Ovary (tissue), 3 donors: ENCODE measurements at regions not wholly inside any gene's neighbourhood (a gene's known extent, or its start where the extent isn't known, plus 50 kb on each side); places are given as distances from the start of the nearest gene placed in this dataset.

Source experiments
- EP300 ChIP-seq: sonication (generic); formaldehyde crosslinking; IDR thresholded peaks from one replicate; pipeline ENCODE4 v1.6.1; 2017; ENCODE audit warnings: antibody characterized with exemption
- POLR2A ChIP-seq: fragments of 450-650 bp; IDR thresholded peaks from one replicate; pipeline ENCODE4 v1.6.1; 2017; ENCODE audit warnings: antibody characterized with exemption, mild to moderate bottlenecking, moderate library complexity
- TF ChIP-seq, protein P1 (sequence below), 3 donors: fragments of 450-650 bp in 2 of 3; fragments of 200-600 bp in 1 of 3; IDR thresholded peaks; one replicate each; pipeline versions ENCODE4 v1.5.1 to v1.8.0; 2016 to 2022; ENCODE audit warnings: antibody characterized with exemption in 3 of 3, mild to moderate bottlenecking in 1 of 3
- donor health status: DM: no; HTN: no; CAD: no.

DNA sequence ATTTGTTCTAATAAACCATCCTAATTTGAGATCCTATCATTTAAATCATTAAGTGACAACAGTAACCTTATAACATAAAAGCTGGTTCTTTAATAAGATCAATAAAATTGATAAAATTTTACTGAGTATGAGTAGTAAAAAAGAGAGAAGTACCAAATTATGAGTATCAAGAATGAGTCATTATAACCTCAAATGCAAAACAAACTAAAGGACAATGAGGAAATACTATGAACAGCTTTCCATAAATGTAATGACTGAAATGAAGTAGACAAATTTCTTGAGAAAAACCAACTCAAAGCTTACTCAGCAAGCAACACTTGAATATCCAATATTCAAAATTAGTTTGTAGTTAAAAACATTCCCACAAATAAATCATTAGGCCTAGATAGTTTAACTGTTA is 433.0 kb downstream of the ZEB2 start:
- TF ChIP-seq, protein P1, sequence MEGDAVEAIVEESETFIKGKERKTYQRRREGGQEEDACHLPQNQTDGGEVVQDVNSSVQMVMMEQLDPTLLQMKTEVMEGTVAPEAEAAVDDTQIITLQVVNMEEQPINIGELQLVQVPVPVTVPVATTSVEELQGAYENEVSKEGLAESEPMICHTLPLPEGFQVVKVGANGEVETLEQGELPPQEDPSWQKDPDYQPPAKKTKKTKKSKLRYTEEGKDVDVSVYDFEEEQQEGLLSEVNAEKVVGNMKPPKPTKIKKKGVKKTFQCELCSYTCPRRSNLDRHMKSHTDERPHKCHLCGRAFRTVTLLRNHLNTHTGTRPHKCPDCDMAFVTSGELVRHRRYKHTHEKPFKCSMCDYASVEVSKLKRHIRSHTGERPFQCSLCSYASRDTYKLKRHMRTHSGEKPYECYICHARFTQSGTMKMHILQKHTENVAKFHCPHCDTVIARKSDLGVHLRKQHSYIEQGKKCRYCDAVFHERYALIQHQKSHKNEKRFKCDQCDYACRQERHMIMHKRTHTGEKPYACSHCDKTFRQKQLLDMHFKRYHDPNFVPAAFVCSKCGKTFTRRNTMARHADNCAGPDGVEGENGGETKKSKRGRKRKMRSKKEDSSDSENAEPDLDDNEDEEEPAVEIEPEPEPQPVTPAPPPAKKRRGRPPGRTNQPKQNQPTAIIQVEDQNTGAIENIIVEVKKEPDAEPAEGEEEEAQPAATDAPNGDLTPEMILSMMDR (IDR thresholded peaks at IDR 0.05) = no peak
- no peak for TF ChIP-seq EP300
- no peak for TF ChIP-seq POLR2A
